GM18511 (cell line): ENCODE measurements at regions not wholly inside any gene's neighbourhood (a gene's known extent, or its start where the extent isn't known, plus 50 kb on each side); places are given as distances from the start of the nearest gene placed in this dataset.

Experiments used
- ATAC-seq: cut with Tn5 transposase; IDR thresholded peaks from one replicate; pipeline ENCODE4 v1.9.1; 2021; ENCODE audit warnings: mild to moderate bottlenecking, moderate library complexity; ENCODE audit not compliant: unreplicated experiment

GRCh38 chr2:114373591-114373990, 68.8 kb upstream of the DPP10 start:
- no peak for ATAC-seq

- no peak for ATAC-seq
Measured at GRCh38 chr2:114384441-114384840, 58.0 kb upstream of the DPP10 start.

- ATAC-seq = no peak
Measured at GRCh38 chr2:114389021-114389420, 53.4 kb upstream of the DPP10 start.
